Esophagus squamous epithelium (tissue), 5 donors: ENCODE measurements at regions not wholly inside any gene's neighbourhood (a gene's known extent, or its start where the extent isn't known, plus 50 kb on each side); places are given as distances from the start of the nearest gene placed in this dataset.

Experiments
- DNase-seq: peaks from one replicate; lab custom pipeline; 2025; lab: John Stamatoyannopoulos, UW
- H3K27ac ChIP-seq, 4 donors: fragments of 200-600 bp; sonication (generic); one replicate each; pipeline ENCODE4 v1.5.1; 2016 to 2019; ENCODE audit warnings: mild to moderate bottlenecking in 1 of 4
- H3K27me3 ChIP-seq, 4 donors: fragments of 200-600 bp; sonication (generic); 1 replicate in 3 of 4; 2 replicates in 1 of 4; pipeline versions ENCODE4 v1.5.1 to v1.6.0; 2017 to 2021; ENCODE audit warnings: antibody characterized with exemption in 1 of 4
- H3K36me3 ChIP-seq, 3 donors: fragments of 200-600 bp; sonication (generic); one replicate each; pipeline ENCODE4 v1.5.1; 2016 to 2019
- H3K4me1 ChIP-seq, 3 donors: fragments of 200-600 bp; sonication (generic); one replicate each; pipeline ENCODE4 v1.5.1; 2017 to 2019
- H3K4me3 ChIP-seq, 4 donors: fragments of 200-600 bp; sonication (generic); 1 replicate in 3 of 4; 2 replicates in 1 of 4; pipeline ENCODE4 v1.5.1; 2016 to 2019; ENCODE audit warnings: mild to moderate bottlenecking in 2 of 4, moderate library complexity in 1 of 4
- H3K9me3 ChIP-seq, 3 donors: fragments of 200-600 bp; sonication (generic); one replicate each; pipeline ENCODE4 v1.5.1; 2016 to 2019
- CTCF ChIP-seq, 6 experiments: fragments of 450-650 bp in 4 of 6; fragments of 200-600 bp in 2 of 6; sonication (generic) in 2 of 6; IDR thresholded peaks; one replicate each; pipeline ENCODE4 v1.5.1; 2016 to 2019; ENCODE audit warnings: antibody characterized with exemption in 6 of 6, mild to moderate bottlenecking in 4 of 6, moderate library complexity in 4 of 6
- POLR2A ChIP-seq, 4 donors: fragments of 450-650 bp; IDR thresholded peaks; one replicate each; pipeline ENCODE4 v1.6.1; 2017; ENCODE audit warnings: antibody characterized with exemption in 4 of 4, mild to moderate bottlenecking in 4 of 4, moderate library complexity in 3 of 4
- WGBS, 2 donors: methylation state at CpG; one replicate each; pipeline ENCODE4 v1.1.5; 2018; 5-methylcytosine and 5-hydroxymethylcytosine counted together
- intact Hi-C: fragments of 100-400 bp; cut with DNase I; formaldehyde crosslinking; loops from one replicate; pipeline ENCODE4 v1.15.0; 2022
- donor health status: DM: yes; HTN: yes; CAD: no.

- Histone ChIP-seq H3K27ac (no peak overlapping the region), H3K4me1 (peaks cover 0 to under 1% (median 0%) of the 10 kb centered on the region in 3 donors), H3K9me3 (no peaks in the 10 kb centered on the region), H3K4me3 (no peak overlapping the region), H3K27me3 (no peaks in the 10 kb centered on the region), H3K36me3 (no peaks in the 10 kb centered on the region)
- no peak for TF ChIP-seq CTCF (IDR thresholded peaks at IDR 0.05)
- no peak for TF ChIP-seq POLR2A (IDR thresholded peaks at IDR 0.05)
- WGBS, 2 donors: 49 to 50% methylated on average over 7 of the region's 7 CpGs
- no peak for DNase-seq
- intact Hi-C loops: no loop called here
Observed at GRCh38 chr13:103288114-103288513, 221.9 kb upstream of the SLC10A2 start.

DNA sequence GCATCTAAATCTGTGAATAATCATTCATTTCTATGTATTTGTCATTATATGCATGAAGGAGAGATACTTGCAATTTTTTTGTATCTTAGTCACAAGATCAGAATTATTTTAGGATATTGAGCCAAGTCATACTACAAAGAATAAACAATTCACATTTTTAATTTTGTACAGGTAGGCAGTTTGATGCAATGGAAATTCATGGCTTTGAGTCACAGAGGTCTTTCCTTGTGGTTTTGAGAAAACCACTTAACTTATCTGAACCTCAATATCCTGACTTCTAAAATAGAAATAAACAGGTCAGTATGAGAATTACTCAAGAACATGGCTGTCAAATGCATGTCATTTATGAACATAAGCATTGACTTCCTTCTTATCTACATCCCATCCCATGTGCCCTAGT is 221.4 kb upstream of the SLC10A2 start:
- TF ChIP-seq CTCF (IDR thresholded peaks at IDR 0.05): no peak
- no peak for TF ChIP-seq POLR2A (IDR thresholded peaks at IDR 0.05)
- H3K4me1 ChIP-seq: peaks cover 0 to 6% (median 0%) of the 10 kb centered on the region in 3 donors
- no peak overlapping the region for H3K27ac ChIP-seq
- intact Hi-C loops: no loop called here
- H3K36me3 ChIP-seq: no peaks in the 10 kb centered on the region
- H3K9me3 ChIP-seq: no peaks in the 10 kb centered on the region
- H3K27me3 ChIP-seq: no peaks in the 10 kb centered on the region
- no peak for DNase-seq
- H3K4me3 ChIP-seq: no peak overlapping the region

DNA sequence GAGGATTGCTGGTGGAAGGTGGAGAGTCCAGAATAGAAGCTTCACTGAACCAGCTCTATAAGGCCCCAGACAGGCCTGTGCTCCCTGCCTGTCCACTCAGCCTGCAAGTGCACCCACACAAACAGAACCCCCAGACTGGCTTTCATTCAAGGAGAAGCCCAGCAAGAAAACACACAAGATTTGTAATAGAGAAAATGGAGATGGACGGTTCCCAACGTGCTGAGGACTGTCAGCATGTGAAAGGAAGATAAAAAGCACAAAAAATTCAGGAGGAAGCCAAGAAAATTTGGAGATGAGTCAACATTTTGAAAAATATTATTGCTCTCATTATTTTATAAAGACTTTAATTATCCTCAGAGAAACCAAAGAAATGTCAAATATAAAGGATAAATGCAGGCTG is 218.2 kb upstream of the SLC10A2 start:
- 19 to 23% methylated on average over 2 of the region's 2 CpGs for WGBS, 2 donors
- Histone ChIP-seq H3K36me3 (no peaks in the 10 kb centered on the region), H3K27ac (no peak overlapping the region), H3K27me3 (no peaks in the 10 kb centered on the region), H3K4me1 (peaks cover 0 to 9% (median 0%) of the 10 kb centered on the region in 3 donors), H3K4me3 (no peak overlapping the region), H3K9me3 (no peaks in the 10 kb centered on the region)
- intact Hi-C loops: no loop called here
- no peak for TF ChIP-seq CTCF (IDR thresholded peaks at IDR 0.05)
- TF ChIP-seq POLR2A (IDR thresholded peaks at IDR 0.05): no peak
- no peak for DNase-seq

DNA sequence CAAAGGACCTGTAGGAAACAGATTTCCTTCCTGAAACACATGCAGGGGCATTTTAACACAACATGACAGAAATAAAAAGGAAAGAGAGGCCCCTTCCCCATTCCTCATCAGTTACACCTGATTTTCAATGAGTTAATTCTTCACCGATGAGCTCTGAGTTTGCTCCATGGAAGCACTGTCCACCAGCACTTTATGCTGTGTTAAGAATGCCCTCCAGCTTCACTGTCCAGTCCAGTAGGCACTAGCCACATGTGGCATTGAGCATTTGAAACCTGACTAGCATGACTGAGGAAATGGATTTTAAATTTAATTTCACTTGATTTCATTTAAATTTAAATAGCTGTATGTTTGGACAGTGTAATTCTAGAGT is 217.2 kb upstream of the SLC10A2 start:
- 50 to 88% methylated on average over 1 of the region's 1 CpG for WGBS, 2 donors
- intact Hi-C loops: no loop called here
- Histone ChIP-seq H3K27ac (no peak overlapping the region), H3K4me3 (no peak overlapping the region), H3K27me3 (no peaks in the 10 kb centered on the region), H3K36me3 (no peaks in the 10 kb centered on the region), H3K4me1 (peaks cover 0 to 9% (median 0%) of the 10 kb centered on the region in 3 donors), H3K9me3 (no peaks in the 10 kb centered on the region)
- TF ChIP-seq CTCF (IDR thresholded peaks at IDR 0.05) (no peak), POLR2A (IDR thresholded peaks at IDR 0.05) (no peak)
- DNase-seq: no peak

- Histone ChIP-seq H3K4me1 (peaks cover 0 to 12% (median 0%) of the 10 kb centered on the region in 3 donors), H3K36me3 (no peaks in the 10 kb centered on the region), H3K9me3 (no peaks in the 10 kb centered on the region), H3K4me3 (no peak overlapping the region), H3K27ac (no peak overlapping the region), H3K27me3 (no peaks in the 10 kb centered on the region)
- intact Hi-C loops: no loop called here
- TF ChIP-seq POLR2A (IDR thresholded peaks at IDR 0.05) (no peak), CTCF (IDR thresholded peaks at IDR 0.05) (no peak)
- 39 to 40% methylated on average over 12 to 14 of the region's 14 CpGs for WGBS, 2 donors
- no peak for DNase-seq
Observed at GRCh38 chr13:103282571-103283450, 216.6 kb upstream of the SLC10A2 start.
